Esophagus muscularis mucosa (tissue), 4 donors: ENCODE measurements at regions not wholly inside any gene's neighbourhood (a gene's known extent, or its start where the extent isn't known, plus 50 kb on each side); places are given as distances from the start of the nearest gene placed in this dataset.
A peak's percentile ranks its signal among the peaks of the same experiment; 100 is the strongest.

Source experiments
- DNase-seq: peaks from one replicate; pipeline ENCODE4 v3.0.0-alpha.2; 2017; ENCODE audit errors: extremely low spot score
- H3K27ac ChIP-seq, 4 donors: fragments of 200-600 bp; sonication (generic); replicated peaks in 1 of 4; 1 replicate in 3 of 4; 2 replicates in 1 of 4; pipeline ENCODE4 v1.5.1; 2016 to 2019; ENCODE audit warnings: mild to moderate bottlenecking in 1 of 4
- H3K27me3 ChIP-seq, 4 donors: fragments of 200-600 bp; sonication (generic); one replicate each; pipeline versions ENCODE4 v1.5.1 to v1.6.0; 2016 to 2019
- H3K36me3 ChIP-seq, 4 donors: fragments of 200-600 bp; sonication (generic); one replicate each; pipeline ENCODE4 v1.5.1; 2016 to 2019
- H3K4me1 ChIP-seq, 4 donors: fragments of 200-600 bp; sonication (generic); one replicate each; pipeline ENCODE4 v1.5.1; 2016 to 2019
- H3K4me3 ChIP-seq, 4 donors: fragments of 200-600 bp; sonication (generic); 1 replicate in 2 of 4; 2 replicates in 2 of 4; pipeline ENCODE4 v1.5.1; 2016 to 2019; ENCODE audit warnings: mild to moderate bottlenecking in 4 of 4, moderate library complexity in 1 of 4
- H3K9me3 ChIP-seq, 4 donors: fragments of 200-600 bp; sonication (generic); 1 replicate in 3 of 4; 2 replicates in 1 of 4; pipeline ENCODE4 v1.5.1; 2016 to 2019
- CTCF ChIP-seq, 3 experiments: fragments of 200-600 bp in 2 of 3; fragments of 450-650 bp in 1 of 3; sonication (generic) in 2 of 3; IDR thresholded peaks; one replicate each; pipeline ENCODE4 v1.5.1; 2017 to 2019; ENCODE audit warnings: antibody characterized with exemption in 3 of 3, mild to moderate bottlenecking in 2 of 3, moderate library complexity in 1 of 3
- POLR2A ChIP-seq: fragments of 450-650 bp; IDR thresholded peaks from one replicate; pipeline ENCODE4 v1.6.1; 2017; ENCODE audit warnings: antibody characterized with exemption, moderate library complexity, mild to moderate bottlenecking, low read depth
- WGBS: methylation state at CpG from one replicate; pipeline ENCODE4 v1.1.5; 2018; 5-methylcytosine and 5-hydroxymethylcytosine counted together
- intact Hi-C: fragments of 100-400 bp; cut with DNase I; formaldehyde crosslinking; loops from one replicate; pipeline ENCODE4 v1.15.1; 2023

- 76% methylated on average over 1 of the region's 1 CpG for whole genome bisulfite sequencing
- intact Hi-C loops, result no loop called here
- no peak for DNase-seq
- H3K36me3 ChIP-seq, result no peaks in the 10 kb centered on the region
- H3K27ac ChIP-seq, result no peak overlapping the region
- no peaks in the 10 kb centered on the region for H3K27me3 ChIP-seq
- H3K4me1 ChIP-seq, result no peaks in the 10 kb centered on the region
- H3K4me3 ChIP-seq, result no peak overlapping the region
- TF ChIP-seq POLR2A (no peak), CTCF (IDR thresholded peaks at IDR 0.05) (peak in 1 of 3 experiments; percentile 12)
- peaks cover 0 to 15% (median 3%) of the 10 kb centered on the region in 4 donors for H3K9me3 ChIP-seq
Measured at GRCh38 chr11:18844753-18845367, 53.3 kb upstream of the PTPN5 start.
